HL-60 (cell line): ENCODE measurements at regions not wholly inside any gene's neighbourhood (a gene's known extent, or its start where the extent isn't known, plus 50 kb on each side); places are given as distances from the start of the nearest gene placed in this dataset.

Source experiments
- SPI1 ChIP-seq: IDR thresholded peaks from 2 replicates; pipeline ENCODE4 v1.6.1; 2012; ENCODE audit warnings: low read depth, mild to moderate bottlenecking, borderline replicate concordance
- TF ChIP-seq, protein P1 (sequence below): IDR thresholded peaks from one replicate; pipeline ENCODE4 v1.5.1; 2011; ENCODE audit warnings: low read length, control low read depth, inconsistent platforms; ENCODE audit not compliant: insufficient read depth

DNA sequence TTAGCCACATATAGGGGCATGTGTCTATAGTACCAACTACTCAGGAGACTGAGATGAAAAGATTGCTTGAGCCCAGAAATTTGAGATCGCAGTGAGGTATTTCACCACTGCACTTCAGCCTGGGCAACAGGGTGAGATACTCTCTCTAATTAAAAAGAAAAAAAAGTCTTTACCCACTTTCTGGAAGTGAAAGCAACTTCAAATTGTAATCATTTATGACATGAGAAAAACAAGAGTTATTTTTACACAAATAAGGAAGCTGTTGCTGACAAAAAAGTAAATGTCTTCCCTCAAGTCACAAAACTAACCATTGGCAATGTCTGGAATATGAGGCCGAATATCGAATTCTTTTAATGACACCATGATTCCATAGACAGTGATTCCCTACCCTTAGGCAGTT lies 71.4 kb downstream of the GLYATL1 start:
- TF ChIP-seq, protein P1, sequence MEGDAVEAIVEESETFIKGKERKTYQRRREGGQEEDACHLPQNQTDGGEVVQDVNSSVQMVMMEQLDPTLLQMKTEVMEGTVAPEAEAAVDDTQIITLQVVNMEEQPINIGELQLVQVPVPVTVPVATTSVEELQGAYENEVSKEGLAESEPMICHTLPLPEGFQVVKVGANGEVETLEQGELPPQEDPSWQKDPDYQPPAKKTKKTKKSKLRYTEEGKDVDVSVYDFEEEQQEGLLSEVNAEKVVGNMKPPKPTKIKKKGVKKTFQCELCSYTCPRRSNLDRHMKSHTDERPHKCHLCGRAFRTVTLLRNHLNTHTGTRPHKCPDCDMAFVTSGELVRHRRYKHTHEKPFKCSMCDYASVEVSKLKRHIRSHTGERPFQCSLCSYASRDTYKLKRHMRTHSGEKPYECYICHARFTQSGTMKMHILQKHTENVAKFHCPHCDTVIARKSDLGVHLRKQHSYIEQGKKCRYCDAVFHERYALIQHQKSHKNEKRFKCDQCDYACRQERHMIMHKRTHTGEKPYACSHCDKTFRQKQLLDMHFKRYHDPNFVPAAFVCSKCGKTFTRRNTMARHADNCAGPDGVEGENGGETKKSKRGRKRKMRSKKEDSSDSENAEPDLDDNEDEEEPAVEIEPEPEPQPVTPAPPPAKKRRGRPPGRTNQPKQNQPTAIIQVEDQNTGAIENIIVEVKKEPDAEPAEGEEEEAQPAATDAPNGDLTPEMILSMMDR: no peak
- no peak for TF ChIP-seq SPI1
